Liver (tissue), 8 donors: ENCODE measurements at regions not wholly inside any gene's neighbourhood (a gene's known extent, or its start where the extent isn't known, plus 50 kb on each side); places are given as distances from the start of the nearest gene placed in this dataset.

Experiments
- DNase-seq: peaks from one replicate; pipeline ENCODE4 v3.0.0-alpha.2; 2017; ENCODE audit warnings: low spot score
- H3K27ac ChIP-seq, 2 donors: one replicate each; pipeline ENCODE4 v1.7.0; 2013; ENCODE audit warnings: inconsistent platforms in 2 of 2, low read length in 2 of 2, control low read depth in 1 of 2, low read depth in 1 of 2, mild to moderate bottlenecking in 1 of 2
- H3K27me3 ChIP-seq, 4 donors: one replicate each; pipeline versions ENCODE4 v1.6.1 to v1.7.0; 2013; ENCODE audit warnings: low read length in 3 of 4, inconsistent platforms in 1 of 4, mild to moderate bottlenecking in 1 of 4, moderate library complexity in 1 of 4; ENCODE audit not compliant: control insufficient read depth in 4 of 4, insufficient read depth in 4 of 4
- H3K36me3 ChIP-seq, 4 donors: one replicate each; pipeline versions ENCODE4 v1.6.1 to v1.7.0; 2013; ENCODE audit warnings: low read length in 3 of 4, mild to moderate bottlenecking in 3 of 4, low read depth in 1 of 4, moderate library complexity in 1 of 4; ENCODE audit not compliant: control insufficient read depth in 4 of 4, insufficient read depth in 3 of 4
- H3K4me1 ChIP-seq, 4 donors: one replicate each; pipeline versions ENCODE4 v1.6.1 to v1.7.0; 2013; ENCODE audit warnings: low read length in 3 of 4, mild to moderate bottlenecking in 3 of 4, moderate library complexity in 1 of 4; ENCODE audit not compliant: control insufficient read depth in 4 of 4, insufficient read depth in 4 of 4
- H3K4me3 ChIP-seq, 3 donors: one replicate each; pipeline versions ENCODE4 v1.6.1 to v1.7.0; 2013; ENCODE audit warnings: low read length in 3 of 3, control low read depth in 1 of 3, low read depth in 1 of 3, mild to moderate bottlenecking in 1 of 3
- H3K9ac ChIP-seq, 2 donors: one replicate each; pipeline ENCODE4 v1.7.0; 2013; ENCODE audit warnings: low read length in 2 of 2, mild to moderate bottlenecking in 2 of 2, moderate library complexity in 2 of 2, control low read depth in 1 of 2, low read depth in 1 of 2
- H3K9me3 ChIP-seq, 4 donors: one replicate each; pipeline versions ENCODE4 v1.6.1 to v1.7.0; 2013; ENCODE audit warnings: low read length in 3 of 4; ENCODE audit not compliant: control insufficient read depth in 4 of 4
- FOXA1 ChIP-seq: IDR thresholded peaks from 2 replicates; pipeline ENCODE4 v1.6.1; 2016; ENCODE audit warnings: antibody characterized with exemption
- FOXA2 ChIP-seq: IDR thresholded peaks from 2 replicates; pipeline ENCODE4 v1.6.1; 2016; ENCODE audit warnings: antibody characterized with exemption
- HNF4A ChIP-seq, 2 donors: conservative IDR thresholded peaks; 2 replicates each; pipeline ENCODE4 v1.6.1; 2016; ENCODE audit warnings: antibody characterized with exemption in 2 of 2, mild to moderate bottlenecking in 2 of 2
- HNF4G ChIP-seq: IDR thresholded peaks from 2 replicates; pipeline ENCODE4 v1.6.1; 2016; ENCODE audit warnings: antibody characterized with exemption
- JUND ChIP-seq, 2 donors: IDR thresholded peaks; 2 replicates each; pipeline ENCODE4 v1.6.1; 2016; ENCODE audit warnings: antibody characterized with exemption in 2 of 2
- NR2F2 ChIP-seq: IDR thresholded peaks from 2 replicates; pipeline ENCODE4 v1.6.1; 2016; ENCODE audit warnings: antibody characterized with exemption
- RAD21 ChIP-seq, 2 donors: IDR thresholded peaks; 2 replicates each; pipeline ENCODE4 v1.6.1; 2016; ENCODE audit warnings: antibody characterized with exemption in 2 of 2, mild to moderate bottlenecking in 2 of 2
- RXRA ChIP-seq, 2 donors: IDR thresholded peaks; 2 replicates each; pipeline ENCODE4 v1.6.1; 2017 to 2018; ENCODE audit warnings: antibody characterized with exemption in 2 of 2, mild to moderate bottlenecking in 1 of 2
- SP1 ChIP-seq: IDR thresholded peaks from 2 replicates; pipeline ENCODE4 v1.6.1; 2018; ENCODE audit warnings: antibody characterized with exemption, mild to moderate bottlenecking
- TAF1 ChIP-seq: conservative IDR thresholded peaks from 2 replicates; pipeline ENCODE4 v1.6.1; 2016; ENCODE audit warnings: antibody characterized with exemption, mild to moderate bottlenecking
- YY1 ChIP-seq: IDR thresholded peaks from 2 replicates; pipeline ENCODE4 v1.6.1; 2016; ENCODE audit warnings: antibody characterized with exemption, mild to moderate bottlenecking
- WGBS: extraction: QIAGEN DNeasy Blood & Tissue Kit; methylation state at CpG from one replicate; pipeline ENCODE4 v1.1.7; 2013; 5-methylcytosine and 5-hydroxymethylcytosine counted together
- TF ChIP-seq, protein P1 (sequence below): fragments of 150-350 bp; IDR thresholded peaks from 2 replicates; pipeline ENCODE4 v1.5.1; 2017; ENCODE audit warnings: improper control_type of control experiment, low read depth, low read length; ENCODE audit not compliant: missing input control
- TF ChIP-seq, protein P2 (sequence below): IDR thresholded peaks from 2 replicates; pipeline ENCODE4 v1.6.1; 2016; ENCODE audit warnings: antibody characterized with exemption
- TF ChIP-seq, protein P3 (sequence below): IDR thresholded peaks from 2 replicates; pipeline ENCODE4 v1.6.1; 2016; ENCODE audit warnings: antibody characterized with exemption
- TF ChIP-seq, protein P4 (sequence below): IDR thresholded peaks from 2 replicates; pipeline ENCODE4 v1.6.1; 2016; ENCODE audit warnings: antibody characterized with exemption, mild to moderate bottlenecking
- TF ChIP-seq, protein P5 (sequence below): IDR thresholded peaks from 2 replicates; pipeline ENCODE4 v1.6.1; 2016; ENCODE audit warnings: antibody characterized with exemption
- donor health status: healthy.
- donor health status: healthy.
- donor health status: healthy.
- donor health status: healthy.
- donor health status: healthy.

DNA sequence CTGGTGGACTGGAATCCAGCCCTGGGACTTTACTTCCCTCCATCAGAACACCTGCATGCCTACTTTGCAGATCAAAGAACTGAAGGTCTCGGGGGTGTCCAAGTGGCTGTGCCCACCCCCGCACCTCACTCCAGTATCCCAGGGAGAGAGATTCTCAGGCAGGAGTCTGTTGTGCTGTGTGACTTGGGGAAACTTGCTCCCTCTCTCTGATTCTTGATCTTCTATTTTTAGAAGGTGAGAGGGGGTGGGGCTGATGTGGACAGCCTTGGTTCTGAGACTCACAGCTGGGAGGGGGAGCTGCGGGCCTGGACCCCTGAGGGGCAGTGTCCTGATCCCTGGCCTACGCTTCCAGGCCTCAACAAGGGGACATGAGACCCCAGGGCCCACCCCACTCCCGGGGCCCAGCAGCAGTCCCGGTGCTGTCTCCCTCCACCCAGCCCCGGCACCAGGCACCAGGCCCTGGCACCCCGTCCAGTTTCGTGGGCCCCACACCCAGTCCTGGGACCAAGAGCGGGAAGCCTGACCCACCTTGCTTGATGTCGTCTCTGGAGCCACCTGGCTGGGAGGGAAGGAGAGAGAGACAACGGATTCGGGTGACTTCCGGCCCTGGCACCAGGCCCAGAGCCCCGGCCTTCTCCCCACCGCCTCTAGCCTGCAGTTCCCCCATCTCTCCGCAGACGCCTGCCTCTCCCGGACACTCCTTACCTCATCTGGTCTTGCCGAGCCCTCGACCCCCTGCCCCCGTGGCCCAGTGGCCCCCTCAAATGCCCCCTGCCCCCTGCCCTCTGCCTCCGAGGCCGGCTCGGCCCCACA is 74.0 kb upstream of the SPTLC1 start:
- Histone ChIP-seq H3K27me3 (no peaks in the 10 kb centered on the region), H3K9ac (no peak overlapping the region), H3K27ac (no peak overlapping the region), H3K4me1 (no peaks in the 10 kb centered on the region), H3K9me3 (no peaks in the 10 kb centered on the region), H3K36me3 (no peaks in the 10 kb centered on the region), H3K4me3 (no peak overlapping the region)
- 62% methylated on average over 25 of the region's 25 CpGs for WGBS
- TF ChIP-seq FOXA2 (no peak), FOXA1 (no peak)
- DNase-seq: no peak

DNA sequence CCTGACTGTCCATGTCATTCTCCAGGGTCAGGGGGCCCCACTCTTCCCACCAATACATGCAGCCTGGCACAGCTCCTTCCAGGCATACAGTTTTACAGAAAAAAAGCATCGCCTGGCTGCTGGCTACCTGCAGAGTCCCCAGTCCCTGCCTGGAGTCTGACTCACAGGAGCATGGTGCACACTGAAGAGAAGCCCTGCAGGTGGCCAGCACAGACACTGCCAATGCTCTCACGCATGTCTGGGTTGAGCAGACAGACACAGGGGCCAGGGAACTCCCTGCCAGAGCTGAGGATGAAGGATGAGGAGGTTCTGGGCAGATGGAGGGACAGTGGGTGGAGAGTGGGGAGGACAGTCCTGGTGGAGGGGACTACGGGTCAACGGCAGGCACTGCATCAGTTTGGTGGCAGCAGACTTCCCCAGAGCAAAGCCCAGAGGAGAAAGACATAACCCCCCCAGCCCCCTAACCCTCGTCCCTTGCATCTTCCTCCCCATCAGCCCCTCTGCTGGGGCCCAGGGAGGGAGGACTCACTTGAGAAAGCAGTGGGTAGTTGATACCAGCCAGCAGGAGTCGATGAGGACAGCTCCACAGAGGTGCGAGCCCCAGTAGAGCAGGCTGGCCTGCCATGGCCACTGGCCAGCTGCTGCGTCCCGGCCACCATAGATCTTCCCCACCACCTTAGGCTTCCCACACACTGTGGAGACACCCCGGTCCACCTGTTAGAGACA is 72.9 kb upstream of the SPTLC1 start:
- Histone ChIP-seq H3K27ac (no peak overlapping the region), H3K4me3 (no peak overlapping the region), H3K27me3 (no peaks in the 10 kb centered on the region), H3K9me3 (no peaks in the 10 kb centered on the region), H3K36me3 (no peaks in the 10 kb centered on the region), H3K4me1 (no peaks in the 10 kb centered on the region), H3K9ac (no peak overlapping the region)
- TF ChIP-seq RAD21 (IDR thresholded peaks at IDR 0.05): no peak
- TF ChIP-seq FOXA1: no peak
- TF ChIP-seq SP1: no peak
- TF ChIP-seq, protein P1, sequence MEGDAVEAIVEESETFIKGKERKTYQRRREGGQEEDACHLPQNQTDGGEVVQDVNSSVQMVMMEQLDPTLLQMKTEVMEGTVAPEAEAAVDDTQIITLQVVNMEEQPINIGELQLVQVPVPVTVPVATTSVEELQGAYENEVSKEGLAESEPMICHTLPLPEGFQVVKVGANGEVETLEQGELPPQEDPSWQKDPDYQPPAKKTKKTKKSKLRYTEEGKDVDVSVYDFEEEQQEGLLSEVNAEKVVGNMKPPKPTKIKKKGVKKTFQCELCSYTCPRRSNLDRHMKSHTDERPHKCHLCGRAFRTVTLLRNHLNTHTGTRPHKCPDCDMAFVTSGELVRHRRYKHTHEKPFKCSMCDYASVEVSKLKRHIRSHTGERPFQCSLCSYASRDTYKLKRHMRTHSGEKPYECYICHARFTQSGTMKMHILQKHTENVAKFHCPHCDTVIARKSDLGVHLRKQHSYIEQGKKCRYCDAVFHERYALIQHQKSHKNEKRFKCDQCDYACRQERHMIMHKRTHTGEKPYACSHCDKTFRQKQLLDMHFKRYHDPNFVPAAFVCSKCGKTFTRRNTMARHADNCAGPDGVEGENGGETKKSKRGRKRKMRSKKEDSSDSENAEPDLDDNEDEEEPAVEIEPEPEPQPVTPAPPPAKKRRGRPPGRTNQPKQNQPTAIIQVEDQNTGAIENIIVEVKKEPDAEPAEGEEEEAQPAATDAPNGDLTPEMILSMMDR: no peak
- no peak for TF ChIP-seq HNF4A (conservative IDR thresholded peaks at IDR 0.05)
- no peak for TF ChIP-seq JUND (IDR thresholded peaks at IDR 0.05)
- TF ChIP-seq TAF1: no peak
- TF ChIP-seq, protein P2, sequence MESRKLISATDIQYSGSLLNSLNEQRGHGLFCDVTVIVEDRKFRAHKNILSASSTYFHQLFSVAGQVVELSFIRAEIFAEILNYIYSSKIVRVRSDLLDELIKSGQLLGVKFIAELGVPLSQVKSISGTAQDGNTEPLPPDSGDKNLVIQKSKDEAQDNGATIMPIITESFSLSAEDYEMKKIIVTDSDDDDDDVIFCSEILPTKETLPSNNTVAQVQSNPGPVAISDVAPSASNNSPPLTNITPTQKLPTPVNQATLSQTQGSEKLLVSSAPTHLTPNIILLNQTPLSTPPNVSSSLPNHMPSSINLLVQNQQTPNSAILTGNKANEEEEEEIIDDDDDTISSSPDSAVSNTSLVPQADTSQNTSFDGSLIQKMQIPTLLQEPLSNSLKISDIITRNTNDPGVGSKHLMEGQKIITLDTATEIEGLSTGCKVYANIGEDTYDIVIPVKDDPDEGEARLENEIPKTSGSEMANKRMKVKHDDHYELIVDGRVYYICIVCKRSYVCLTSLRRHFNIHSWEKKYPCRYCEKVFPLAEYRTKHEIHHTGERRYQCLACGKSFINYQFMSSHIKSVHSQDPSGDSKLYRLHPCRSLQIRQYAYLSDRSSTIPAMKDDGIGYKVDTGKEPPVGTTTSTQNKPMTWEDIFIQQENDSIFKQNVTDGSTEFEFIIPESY: no peak
- TF ChIP-seq, protein P3, sequence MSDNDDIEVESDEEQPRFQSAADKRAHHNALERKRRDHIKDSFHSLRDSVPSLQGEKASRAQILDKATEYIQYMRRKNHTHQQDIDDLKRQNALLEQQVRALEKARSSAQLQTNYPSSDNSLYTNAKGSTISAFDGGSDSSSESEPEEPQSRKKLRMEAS: no peak
- no peak for TF ChIP-seq YY1
- TF ChIP-seq, protein P4, sequence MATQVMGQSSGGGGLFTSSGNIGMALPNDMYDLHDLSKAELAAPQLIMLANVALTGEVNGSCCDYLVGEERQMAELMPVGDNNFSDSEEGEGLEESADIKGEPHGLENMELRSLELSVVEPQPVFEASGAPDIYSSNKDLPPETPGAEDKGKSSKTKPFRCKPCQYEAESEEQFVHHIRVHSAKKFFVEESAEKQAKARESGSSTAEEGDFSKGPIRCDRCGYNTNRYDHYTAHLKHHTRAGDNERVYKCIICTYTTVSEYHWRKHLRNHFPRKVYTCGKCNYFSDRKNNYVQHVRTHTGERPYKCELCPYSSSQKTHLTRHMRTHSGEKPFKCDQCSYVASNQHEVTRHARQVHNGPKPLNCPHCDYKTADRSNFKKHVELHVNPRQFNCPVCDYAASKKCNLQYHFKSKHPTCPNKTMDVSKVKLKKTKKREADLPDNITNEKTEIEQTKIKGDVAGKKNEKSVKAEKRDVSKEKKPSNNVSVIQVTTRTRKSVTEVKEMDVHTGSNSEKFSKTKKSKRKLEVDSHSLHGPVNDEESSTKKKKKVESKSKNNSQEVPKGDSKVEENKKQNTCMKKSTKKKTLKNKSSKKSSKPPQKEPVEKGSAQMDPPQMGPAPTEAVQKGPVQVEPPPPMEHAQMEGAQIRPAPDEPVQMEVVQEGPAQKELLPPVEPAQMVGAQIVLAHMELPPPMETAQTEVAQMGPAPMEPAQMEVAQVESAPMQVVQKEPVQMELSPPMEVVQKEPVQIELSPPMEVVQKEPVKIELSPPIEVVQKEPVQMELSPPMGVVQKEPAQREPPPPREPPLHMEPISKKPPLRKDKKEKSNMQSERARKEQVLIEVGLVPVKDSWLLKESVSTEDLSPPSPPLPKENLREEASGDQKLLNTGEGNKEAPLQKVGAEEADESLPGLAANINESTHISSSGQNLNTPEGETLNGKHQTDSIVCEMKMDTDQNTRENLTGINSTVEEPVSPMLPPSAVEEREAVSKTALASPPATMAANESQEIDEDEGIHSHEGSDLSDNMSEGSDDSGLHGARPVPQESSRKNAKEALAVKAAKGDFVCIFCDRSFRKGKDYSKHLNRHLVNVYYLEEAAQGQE: no peak
- no peak for TF ChIP-seq NR2F2
- TF ChIP-seq HNF4G: no peak
- no peak for TF ChIP-seq FOXA2
- TF ChIP-seq, protein P5, sequence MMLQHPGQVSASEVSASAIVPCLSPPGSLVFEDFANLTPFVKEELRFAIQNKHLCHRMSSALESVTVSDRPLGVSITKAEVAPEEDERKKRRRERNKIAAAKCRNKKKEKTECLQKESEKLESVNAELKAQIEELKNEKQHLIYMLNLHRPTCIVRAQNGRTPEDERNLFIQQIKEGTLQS: no peak
- no peak for TF ChIP-seq RXRA (IDR thresholded peaks at IDR 0.05)
- 88% methylated on average over 10 of the region's 10 CpGs for whole genome bisulfite sequencing
- DNase-seq: no peak
